Nephron progenitor cell (in vitro differentiated cells): ENCODE measurements at regions not wholly inside any gene's neighbourhood (a gene's known extent, or its start where the extent isn't known, plus 50 kb on each side); places are given as distances from the start of the nearest gene placed in this dataset.

Source experiments
- DNase-seq: peaks from one replicate; pipeline ENCODE4 v3.0.0; 2021
- H3K27ac Mint-ChIP-seq: 2 replicates; pipeline ENCODE4 v1.8.0; 2021; ENCODE audit warnings: mild to moderate bottlenecking, moderate library complexity, mixed read lengths
- H3K27me3 Mint-ChIP-seq: 2 replicates; pipeline ENCODE4 v1.8.0; 2021; ENCODE audit warnings: mild to moderate bottlenecking, low read depth, mixed read lengths; ENCODE audit not compliant: poor library complexity
- H3K36me3 Mint-ChIP-seq: 2 replicates; pipeline ENCODE4 v1.8.0; 2021; ENCODE audit warnings: low read depth, mixed read lengths
- H3K4me1 Mint-ChIP-seq: 2 replicates; pipeline ENCODE4 v1.8.0; 2021; ENCODE audit warnings: mixed read lengths
- H3K4me3 Mint-ChIP-seq: 2 replicates; pipeline ENCODE4 v1.8.0; 2021; ENCODE audit warnings: mild to moderate bottlenecking, moderate library complexity, mixed read lengths
- H3K9me3 Mint-ChIP-seq: 2 replicates; pipeline ENCODE4 v1.8.0; 2021; ENCODE audit warnings: mild to moderate bottlenecking, moderate library complexity, mixed read lengths
- TF ChIP-seq, protein P1 (sequence below): fragments of 200-600 bp; sonication (generic); IDR thresholded peaks from 2 replicates; pipeline ENCODE4 v1.5.0; 2021; ENCODE audit warnings: antibody characterized with exemption

DNA sequence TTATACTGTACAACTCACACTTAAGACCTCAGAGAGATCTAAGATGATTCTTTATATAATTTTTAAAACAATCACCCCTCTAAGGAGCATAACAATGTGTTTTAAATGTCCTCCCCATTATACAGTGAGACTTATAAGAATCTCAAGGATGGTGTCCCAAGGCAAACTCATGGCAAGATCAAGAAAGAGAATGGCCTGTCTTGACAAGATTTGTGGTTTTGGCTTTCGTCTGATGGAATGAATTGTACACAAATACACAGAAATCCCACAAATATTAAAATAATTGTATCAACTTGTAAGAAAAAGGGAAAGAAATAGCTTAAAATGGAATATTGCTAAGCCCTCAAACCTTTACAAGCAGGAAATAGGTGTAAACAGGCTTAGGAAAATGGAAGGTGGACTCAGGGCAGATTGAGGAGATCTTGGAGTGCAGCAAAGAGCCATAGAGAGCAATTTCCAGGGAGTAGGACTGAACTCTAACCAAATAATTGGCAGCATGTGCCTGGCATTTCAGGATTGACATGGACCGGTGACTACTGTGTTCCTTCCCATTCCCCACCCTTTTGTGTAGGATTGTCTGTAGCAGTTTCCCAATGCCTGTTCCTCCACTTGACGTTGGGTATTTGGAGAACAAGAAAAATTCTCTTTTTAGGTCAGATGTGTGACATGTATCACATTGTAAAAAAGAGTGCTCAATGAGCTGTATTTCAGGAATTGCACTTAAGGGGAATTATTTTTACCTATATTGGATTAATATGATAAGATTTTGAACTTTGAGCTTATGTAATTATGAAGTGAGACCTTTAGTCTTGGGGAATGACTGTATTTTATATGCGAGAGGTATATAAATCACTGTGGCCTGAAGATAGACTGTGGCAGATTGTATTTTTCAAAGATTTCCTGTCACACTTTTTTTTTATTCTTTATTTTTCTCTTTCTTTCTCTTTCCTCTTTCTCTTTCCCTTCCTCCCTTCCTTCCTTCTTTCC is 317.8 kb upstream of the SLITRK3 start:
- Mint-ChIP-seq H3K36me3 (no peaks in the 10 kb centered on the region), H3K27me3 (no peaks in the 10 kb centered on the region), H3K27ac (no peak overlapping the region), H3K4me3 (no peak overlapping the region), H3K4me1 (no peaks in the 10 kb centered on the region), H3K9me3 (no peaks in the 10 kb centered on the region)
- DNase-seq = no peak
- TF ChIP-seq, protein P1, sequence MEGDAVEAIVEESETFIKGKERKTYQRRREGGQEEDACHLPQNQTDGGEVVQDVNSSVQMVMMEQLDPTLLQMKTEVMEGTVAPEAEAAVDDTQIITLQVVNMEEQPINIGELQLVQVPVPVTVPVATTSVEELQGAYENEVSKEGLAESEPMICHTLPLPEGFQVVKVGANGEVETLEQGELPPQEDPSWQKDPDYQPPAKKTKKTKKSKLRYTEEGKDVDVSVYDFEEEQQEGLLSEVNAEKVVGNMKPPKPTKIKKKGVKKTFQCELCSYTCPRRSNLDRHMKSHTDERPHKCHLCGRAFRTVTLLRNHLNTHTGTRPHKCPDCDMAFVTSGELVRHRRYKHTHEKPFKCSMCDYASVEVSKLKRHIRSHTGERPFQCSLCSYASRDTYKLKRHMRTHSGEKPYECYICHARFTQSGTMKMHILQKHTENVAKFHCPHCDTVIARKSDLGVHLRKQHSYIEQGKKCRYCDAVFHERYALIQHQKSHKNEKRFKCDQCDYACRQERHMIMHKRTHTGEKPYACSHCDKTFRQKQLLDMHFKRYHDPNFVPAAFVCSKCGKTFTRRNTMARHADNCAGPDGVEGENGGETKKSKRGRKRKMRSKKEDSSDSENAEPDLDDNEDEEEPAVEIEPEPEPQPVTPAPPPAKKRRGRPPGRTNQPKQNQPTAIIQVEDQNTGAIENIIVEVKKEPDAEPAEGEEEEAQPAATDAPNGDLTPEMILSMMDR = no peak

DNA sequence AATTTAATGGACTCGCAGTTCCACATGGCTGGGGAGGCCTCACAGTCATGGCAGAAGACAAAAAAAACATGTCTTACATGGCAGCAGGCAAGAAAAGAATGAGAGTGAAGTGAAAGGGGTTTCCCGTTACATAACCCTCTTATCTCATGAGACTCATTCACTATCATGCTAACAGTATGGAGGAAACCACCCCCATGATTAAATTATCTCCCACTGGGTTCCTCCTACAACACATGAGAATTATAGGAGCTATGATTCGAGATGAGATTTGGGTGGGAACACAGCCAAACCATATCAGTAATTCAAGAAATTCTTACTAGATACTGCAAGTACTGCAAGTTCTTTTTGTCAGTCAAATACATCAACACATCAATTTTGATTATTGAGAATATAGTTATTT is 311.4 kb upstream of the SLITRK3 start:
- peaks cover 13% of the 10 kb centered on the region for H3K9me3 Mint-ChIP-seq
- H3K27me3 Mint-ChIP-seq = no peaks in the 10 kb centered on the region
- DNase-seq = no peak
- peaks cover 14% of the 10 kb centered on the region for H3K4me1 Mint-ChIP-seq
- TF ChIP-seq, protein P1 = no peak
- no peak overlapping the region for H3K27ac Mint-ChIP-seq
- no peak overlapping the region for H3K4me3 Mint-ChIP-seq
- peaks cover 4% of the 10 kb centered on the region for H3K36me3 Mint-ChIP-seq

DNA sequence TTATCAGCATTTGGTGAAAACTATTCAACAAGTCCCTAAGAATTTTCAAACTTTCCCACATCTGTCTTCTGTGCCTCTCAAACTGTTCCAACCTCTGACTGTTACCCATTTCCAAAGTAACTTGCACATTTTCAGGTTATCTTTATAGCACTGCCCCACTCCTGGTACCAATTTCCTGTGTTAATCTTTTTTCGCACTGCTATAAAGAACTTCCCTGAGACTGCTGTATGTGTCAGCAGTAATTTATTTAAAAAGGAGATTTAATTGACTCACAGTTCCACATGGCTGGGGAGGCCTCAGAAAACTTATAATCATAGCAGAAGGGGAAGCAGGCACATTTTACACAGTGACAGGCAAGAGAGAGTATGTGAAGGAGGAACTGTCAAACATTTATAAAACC is 310.9 kb upstream of the SLITRK3 start:
- no peak overlapping the region for H3K4me3 Mint-ChIP-seq
- peaks cover 4% of the 10 kb centered on the region for H3K36me3 Mint-ChIP-seq
- TF ChIP-seq, protein P1 = no peak
- H3K9me3 Mint-ChIP-seq = peaks cover 13% of the 10 kb centered on the region
- peaks cover 17% of the 10 kb centered on the region for H3K4me1 Mint-ChIP-seq
- DNase-seq = no peak
- H3K27me3 Mint-ChIP-seq = no peaks in the 10 kb centered on the region
- no peak overlapping the region for H3K27ac Mint-ChIP-seq

DNA sequence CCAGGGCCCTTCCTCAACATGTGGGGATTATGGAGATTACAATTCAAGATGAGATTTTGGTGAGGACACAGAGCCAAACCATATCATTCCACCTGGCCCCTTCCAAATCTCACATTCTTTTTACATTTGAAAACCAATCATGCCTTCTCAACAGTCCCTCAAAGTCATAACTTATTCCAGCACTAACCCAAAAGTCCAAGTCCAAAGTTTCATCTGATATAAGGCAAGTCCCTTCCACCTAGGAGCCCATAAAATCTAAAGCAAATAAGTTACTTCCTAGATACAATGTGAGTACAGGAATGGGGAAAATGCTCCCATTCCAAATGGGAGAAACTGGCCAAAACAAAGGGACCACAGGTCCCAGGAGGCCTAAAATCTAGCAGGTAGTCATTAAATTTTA is 309.5 kb upstream of the SLITRK3 start:
- Mint-ChIP-seq H3K27me3 (no peaks in the 10 kb centered on the region), H3K27ac (no peak overlapping the region), H3K4me1 (peaks cover 17% of the 10 kb centered on the region)

DNA sequence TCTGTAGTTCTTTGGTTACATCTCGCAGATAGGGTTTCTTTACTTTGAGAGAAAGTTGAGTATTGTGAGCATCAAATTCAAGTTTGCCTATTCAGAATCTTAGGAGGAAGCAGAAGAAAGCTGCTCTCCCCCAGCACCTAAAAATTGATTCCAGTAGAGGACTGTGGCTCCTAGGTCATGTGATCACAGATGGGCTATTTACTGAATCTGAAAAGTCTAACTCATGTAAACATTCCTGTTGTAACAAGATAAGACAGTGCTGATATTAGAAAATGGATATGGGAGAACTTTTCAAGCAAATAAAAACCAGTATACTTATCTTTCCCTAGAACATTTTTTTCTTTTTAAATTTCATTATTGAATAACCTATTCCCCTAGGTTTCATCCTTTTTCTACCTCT is 308.4 kb upstream of the SLITRK3 start:
- H3K4me3 Mint-ChIP-seq = no peak overlapping the region
- TF ChIP-seq, protein P1 = no peak
- H3K36me3 Mint-ChIP-seq = peaks cover 4% of the 10 kb centered on the region
- no peak for DNase-seq
- peaks cover 17% of the 10 kb centered on the region for H3K4me1 Mint-ChIP-seq
- peaks cover 13% of the 10 kb centered on the region for H3K9me3 Mint-ChIP-seq
- no peaks in the 10 kb centered on the region for H3K27me3 Mint-ChIP-seq
- H3K27ac Mint-ChIP-seq = no peak overlapping the region

More for the DNA sequence above, 309.5 kb upstream of the SLITRK3 start:
- Mint-ChIP-seq H3K4me3 (no peak overlapping the region), H3K36me3 (peaks cover 4% of the 10 kb centered on the region), H3K9me3 (peaks cover 13% of the 10 kb centered on the region)
- no peak for DNase-seq
- TF ChIP-seq, protein P1 = no peak
